GM19452 (cell line): ENCODE measurements at regions not wholly inside any gene's neighbourhood (a gene's known extent, or its start where the extent isn't known, plus 50 kb on each side); places are given as distances from the start of the nearest gene placed in this dataset.
"Not testable (repeated sequence)": the region's sequence is repeated elsewhere in the genome, so short reads cannot be mapped to it uniquely, and the experiment has no call there.

ENCODE experiments used
- ATAC-seq: cut with Tn5 transposase; IDR thresholded peaks from one replicate; pipeline ENCODE4 v1.9.1; 2021; ENCODE audit not compliant: unreplicated experiment

DNA sequence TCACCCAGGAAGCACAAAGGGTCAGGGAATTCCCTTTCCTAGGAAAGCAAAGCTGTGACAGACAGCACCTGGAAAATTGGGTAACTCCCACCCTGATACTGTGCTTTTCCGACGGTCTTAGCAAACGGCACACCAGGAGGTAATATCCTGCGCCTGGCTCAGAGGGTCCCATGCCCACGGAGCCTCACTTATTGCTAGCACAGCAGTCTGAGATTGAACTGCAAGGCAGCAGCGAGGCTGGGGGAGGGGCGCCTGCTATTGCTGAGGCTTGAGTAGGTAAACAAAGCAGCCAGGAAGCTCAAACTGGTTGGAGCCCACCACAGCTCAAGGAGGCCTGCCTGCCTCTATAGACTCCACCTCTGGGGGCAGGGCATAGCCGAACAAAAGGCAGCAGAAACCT, 1697.1 kb upstream of the C9orf72 start:
- not testable (repeated sequence) for ATAC-seq

DNA sequence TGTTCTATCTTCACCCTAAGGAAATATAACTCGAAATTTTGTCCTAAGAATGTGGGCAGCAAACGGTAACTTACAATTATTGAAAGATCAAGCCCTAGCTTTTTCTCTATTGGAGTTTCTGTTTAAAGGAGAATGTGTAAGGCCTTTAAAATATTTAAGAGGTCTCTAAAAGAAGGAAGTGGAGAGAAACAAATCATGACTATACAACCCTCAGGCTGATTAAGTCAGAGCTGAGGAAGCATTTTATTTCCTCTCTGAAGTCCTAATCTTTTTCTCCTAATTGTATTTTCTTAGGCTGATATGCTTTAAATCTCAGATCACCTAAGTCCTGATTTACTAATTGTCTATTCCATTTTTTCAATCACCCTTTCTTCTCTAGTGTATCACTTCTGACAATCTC, 1708.8 kb upstream of the C9orf72 start:
- ATAC-seq, result no peak

DNA sequence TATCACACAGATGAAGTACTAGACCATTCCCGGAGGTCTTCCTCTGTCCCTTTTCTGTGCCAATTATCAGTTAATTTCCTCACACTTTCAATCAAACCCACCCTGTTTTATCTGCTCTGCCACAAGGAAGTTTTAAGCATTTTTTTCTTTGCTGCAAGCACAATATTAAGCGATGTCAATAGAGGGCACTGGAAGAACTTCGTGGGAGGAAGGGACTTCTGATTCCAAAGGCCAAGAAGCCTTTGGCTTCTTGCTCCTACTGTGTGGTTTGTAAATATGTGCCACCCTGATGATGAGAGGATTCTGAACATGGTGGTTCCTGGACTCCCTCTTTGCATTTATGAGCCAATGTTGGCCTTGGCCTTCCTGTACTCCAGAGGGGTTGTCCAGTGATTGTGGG, 1712.5 kb upstream of the C9orf72 start:
- no peak for ATAC-seq

DNA sequence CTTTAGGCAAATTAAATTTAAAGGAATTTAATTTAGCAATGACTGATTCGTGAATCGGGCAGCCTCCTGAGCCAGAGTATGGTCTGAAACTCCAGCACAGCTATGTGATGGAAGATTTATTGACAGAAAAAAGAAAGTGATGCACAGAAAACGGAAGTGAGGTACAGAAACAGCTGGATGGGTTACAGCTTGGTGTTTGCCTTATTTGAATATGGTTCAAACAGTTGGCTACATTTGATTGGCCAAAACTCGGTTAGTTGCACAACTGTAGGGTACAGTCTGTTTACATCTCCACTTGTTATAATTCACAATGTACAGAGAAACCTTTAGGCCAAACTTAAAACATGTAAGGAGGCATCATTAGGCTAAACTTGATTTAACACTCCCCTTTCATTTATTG, 1716.1 kb upstream of the C9orf72 start:
- no peak for ATAC-seq

DNA sequence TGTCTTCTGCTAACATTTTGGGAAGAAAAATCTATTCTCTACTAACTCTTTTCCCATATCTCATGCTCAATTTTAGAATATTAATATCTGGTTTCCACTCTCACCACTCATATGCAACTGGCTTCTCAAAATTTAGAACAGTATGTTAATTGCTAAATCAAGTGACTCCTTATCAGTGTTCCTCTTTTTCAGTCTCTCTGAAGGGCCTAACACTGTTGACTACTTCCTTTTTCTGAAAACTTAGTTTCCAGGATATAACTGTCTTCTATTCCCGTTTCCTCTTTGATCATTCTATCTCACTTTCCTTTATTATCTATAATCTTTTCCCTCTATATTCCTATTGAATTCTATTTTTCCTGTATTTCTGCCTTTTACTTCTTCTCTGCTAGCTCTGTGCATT, 1717.2 kb upstream of the C9orf72 start:
- no peak for ATAC-seq

DNA sequence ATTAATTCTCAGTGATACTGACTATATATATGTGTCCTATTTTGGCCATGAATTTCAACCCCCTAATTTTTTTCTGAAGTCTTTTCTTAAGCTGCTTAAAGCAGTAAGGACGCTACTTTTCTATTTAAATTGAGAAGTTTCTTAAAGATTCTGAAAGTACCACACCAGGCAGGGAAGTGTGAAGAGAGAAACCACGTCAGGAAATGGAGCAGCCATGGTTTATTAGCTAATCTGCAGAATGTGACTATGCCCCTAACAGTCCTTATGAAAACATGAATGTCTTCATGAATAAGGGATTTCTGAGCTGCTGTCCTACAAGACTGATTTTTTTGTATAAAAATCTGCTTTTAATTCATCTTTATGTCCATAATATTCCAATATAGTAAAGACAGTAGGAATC, 1724.3 kb upstream of the C9orf72 start:
- ATAC-seq, result no peak

DNA sequence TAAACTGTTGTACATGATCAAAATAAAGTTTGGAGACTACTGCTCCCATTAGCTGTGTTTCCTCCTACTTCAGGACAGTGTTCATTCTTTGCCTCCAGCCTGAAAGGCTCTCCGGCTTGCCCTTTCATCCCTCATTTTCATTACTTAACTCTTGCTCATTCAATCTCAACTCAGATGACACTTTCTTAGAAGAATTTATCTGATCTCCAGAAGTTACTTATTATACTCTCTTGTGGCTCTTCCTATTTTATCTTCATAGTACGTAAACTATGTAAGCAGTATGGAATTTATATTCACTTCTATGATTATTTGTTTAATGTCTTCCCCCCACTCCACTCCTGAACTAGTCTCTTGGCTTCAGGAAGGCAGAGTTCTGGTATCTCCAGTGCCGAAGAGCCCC, 1737.9 kb upstream of the C9orf72 start:
- ATAC-seq, result no peak

DNA sequence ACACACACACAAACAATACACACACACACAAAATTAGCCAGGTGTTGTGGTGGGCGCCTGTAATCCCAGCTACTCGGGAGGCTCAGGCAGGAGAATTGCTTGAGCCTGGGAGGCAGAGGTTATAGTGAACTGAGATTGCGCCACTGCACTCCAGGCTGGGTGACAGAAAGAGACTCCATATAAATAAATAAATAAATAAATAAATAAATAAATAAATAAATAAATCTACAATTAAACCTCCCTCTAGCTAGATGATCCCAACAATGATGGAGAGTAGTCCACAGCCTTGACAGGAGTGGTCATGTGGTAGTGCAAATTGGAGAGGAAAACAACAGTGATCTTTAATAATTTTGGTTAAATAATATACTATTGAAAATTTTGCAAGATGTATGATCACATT, 1739.0 kb upstream of the C9orf72 start:
- no peak for ATAC-seq

DNA sequence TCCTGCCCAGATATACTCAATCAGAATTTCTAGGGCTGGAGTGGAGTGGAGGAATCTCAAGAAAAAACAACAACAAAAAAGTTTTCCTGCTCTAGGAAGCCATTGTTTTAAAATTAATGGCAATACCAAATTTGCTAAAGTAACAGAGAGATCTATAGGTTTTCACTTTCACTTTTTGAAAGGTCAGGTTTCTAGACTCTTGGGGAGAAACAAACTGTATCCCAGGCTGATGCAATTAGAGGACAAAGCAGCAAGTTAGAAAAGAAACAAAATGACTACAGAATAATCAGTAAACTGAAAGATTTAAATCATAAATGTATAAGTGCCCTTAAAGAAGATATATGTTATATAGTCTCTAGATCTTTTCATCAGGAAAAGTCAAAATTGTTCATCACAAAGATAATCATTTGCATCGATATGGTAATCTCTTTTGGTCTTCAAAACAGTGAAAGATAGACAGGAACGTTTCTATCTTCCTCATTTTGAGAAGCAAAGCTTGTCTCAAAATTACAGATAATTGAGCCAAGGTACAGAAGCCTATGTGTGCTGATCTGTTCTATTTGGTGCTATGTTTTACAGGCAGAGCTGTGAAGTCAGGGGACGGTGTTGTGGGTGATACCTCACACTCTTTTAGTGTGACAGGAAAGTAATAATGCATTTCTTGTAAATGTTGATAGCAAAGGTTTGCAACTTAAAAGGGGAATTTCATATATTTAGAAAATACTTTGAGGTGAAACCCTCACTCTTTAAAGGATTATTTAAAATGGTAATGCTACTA, 1746.6 kb upstream of the C9orf72 start:
- ATAC-seq, result no peak

DNA sequence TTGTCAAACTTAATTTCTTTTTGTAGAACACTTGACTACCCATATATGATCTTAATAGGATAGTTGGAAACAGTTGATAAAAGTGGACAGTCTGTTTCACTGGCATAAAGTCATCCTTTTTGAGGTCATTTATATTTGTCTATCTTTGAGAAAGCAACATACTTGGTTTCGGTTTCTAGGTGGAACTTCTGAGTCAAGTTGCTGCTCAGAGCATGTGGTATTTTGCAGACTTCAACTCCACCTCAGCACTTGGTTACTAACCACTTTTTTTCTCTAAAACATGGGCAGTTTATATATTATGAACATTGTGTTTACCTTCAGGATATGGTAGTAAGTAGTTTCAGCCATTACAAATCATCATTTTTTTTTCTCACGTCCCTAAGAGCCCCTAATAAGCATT, 1749.0 kb upstream of the C9orf72 start:
- ATAC-seq, result no peak

DNA sequence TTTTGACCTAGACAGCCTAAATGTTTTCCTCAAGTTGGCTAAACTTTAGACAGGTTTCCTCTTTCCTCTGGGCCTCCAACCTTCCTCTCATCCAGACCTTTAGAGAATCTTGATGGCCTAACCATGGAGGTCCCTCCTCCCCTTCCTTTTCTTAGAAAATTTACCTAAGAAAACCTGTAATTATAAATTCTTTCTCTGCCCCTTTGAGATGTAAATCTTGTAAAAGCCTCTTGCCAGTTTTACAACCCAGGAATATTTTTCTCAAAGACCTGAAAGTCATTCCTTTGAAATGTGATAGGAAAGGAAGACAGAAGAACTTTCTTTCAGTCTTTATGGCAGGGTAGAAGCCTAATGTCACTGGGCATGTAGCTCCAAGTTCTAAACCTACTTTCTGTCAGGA, 1752.6 kb upstream of the C9orf72 start:
- ATAC-seq, result no peak

DNA sequence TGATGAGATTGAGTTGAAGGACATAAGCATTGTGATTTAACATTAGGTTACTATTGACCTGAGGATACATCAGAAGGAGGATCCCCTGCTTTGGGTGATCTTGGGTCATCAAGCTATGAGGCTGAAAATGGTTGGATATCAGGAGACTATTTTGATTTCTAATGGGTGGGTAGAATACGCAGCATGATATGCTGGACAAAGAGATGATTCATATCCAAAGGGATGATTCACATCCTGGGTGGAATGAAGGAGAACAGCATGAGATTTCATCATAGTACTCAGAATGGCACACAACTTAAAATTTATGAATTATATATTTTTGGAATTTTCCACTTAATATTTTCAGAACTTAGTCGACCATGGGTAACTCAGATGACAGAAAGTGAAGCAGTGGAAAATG, 1759.5 kb upstream of the C9orf72 start:
- no peak for ATAC-seq

DNA sequence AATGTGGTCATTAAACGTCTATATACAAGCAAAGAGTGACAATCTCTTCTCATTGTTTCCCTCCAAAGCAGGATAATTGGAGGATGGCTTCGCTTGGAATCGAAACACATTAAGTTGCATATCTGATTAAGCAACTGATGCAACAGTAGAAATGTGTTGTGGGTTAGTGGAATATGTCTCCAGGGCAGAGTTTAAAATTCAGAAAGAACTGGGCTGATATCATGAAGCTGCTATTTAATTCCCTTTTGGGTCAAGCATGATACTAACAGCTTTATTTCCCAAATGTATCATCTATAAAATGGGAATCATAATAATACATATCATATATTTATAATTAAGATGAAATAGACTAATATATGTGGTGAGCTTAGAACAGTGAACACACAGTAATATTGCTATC, 1763.0 kb upstream of the C9orf72 start:
- no peak for ATAC-seq

DNA sequence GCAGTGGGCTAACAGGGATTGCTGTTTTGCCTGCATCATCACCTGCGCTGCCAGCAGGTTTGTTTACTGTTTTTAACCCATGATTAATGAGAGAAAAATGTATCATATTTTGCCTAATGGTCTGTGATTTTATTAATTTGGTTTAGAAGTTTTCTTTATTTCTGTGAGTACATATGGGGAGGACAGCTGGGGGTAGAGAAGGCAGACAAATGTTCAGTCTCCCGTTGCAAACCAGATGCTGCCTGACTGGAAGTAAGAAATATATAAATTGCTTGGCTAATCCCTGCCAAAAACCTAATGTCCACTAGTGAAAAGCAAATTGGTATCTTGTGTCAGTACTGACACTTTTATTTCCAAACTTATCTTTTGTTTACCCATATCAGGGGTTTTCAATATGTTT, 1766.1 kb upstream of the C9orf72 start:
- no peak for ATAC-seq

DNA sequence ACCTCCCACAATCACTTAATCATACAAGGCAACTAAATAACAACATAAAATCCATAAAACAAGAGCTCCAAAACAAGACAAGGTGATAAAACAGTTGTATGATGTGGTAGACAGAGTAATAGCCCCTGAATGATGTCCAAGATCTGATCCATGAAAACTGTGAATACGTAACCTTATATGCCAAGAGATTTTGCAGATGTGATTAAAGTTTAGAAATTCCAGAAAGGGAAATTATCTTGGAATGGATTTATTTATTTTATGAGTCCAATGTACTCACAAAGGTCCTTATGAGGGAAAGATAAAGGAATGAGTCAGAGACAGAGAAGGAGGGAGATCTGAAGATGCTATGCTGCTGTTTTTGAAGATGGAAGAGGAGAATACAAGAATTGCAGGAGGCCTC, 1775.7 kb upstream of the C9orf72 start:
- no peak for ATAC-seq

DNA sequence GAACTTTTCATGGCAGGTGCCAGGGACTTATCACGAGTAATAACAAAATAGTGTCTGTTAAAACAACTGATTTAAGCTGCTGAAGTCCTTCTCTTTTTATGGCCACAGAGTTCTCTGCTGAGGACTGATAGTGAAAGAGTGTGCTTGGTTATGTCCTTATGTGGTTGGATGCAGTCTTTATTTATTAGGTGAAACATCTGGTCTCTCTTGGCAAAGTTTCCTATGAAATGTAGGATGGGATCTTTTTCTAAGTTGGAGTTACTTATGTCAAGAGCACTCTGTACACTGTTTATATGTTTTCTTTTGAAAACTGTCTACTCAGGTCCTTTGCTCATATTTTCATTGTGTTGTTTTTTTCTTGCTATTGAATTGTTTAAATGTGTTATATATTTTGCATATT, 1816.1 kb upstream of the C9orf72 start:
- ATAC-seq, result no peak

DNA sequence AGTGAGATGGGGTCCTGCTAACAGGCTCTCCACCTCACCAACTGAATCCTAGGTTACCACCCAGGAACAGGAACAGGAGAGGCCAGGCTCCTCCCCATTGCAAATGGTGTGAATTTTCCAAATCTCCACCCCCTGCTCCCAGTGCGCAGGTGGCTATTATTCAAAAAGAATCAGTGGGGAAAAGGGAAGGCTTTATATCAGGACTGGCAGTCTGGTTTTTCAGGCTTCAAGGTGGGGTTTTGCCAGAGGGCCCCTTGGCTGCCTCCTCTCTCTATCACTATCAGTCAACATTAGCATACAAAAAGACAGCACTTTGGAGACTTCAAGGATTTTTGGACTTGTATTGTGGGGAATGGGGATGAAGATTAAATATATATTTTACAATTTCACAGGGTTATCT, 1817.6 kb upstream of the C9orf72 start:
- no peak for ATAC-seq

DNA sequence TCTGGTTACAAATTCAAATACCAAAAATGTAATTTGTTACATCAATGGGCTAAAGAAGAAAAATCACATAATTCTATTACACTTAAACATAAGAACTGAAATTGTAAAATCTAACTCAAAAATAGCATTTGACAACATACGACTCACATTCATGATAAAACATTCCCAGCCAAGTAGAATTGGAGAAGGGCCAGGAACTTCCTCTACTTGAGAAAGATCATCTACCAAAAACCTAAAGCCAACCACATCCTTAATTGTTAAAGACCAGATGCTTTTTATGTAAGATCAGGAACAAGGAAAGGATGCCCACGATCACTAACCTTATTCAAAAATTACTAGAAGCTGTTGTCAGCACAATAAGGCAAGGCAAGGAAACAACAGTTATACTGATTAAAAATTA, 1819.8 kb upstream of the C9orf72 start:
- no peak for ATAC-seq

DNA sequence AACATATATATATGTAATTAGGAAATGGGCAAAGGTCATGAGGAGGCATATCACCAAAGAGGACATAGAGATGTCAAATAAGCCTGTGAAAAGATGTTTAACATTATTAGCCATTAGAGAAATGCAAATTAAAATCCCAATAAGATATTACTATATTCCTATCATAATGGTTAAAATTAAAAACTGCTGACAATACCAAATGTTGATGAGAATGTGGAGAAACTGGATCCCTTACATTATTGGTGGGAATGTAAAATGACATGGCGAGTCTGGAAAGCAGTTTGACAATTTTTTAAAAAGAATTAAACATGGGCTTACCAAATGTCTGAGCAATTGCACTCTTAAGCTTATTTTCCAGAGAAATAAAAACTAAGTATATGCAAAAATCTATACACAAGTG, 1821.6 kb upstream of the C9orf72 start:
- ATAC-seq, result no peak

DNA sequence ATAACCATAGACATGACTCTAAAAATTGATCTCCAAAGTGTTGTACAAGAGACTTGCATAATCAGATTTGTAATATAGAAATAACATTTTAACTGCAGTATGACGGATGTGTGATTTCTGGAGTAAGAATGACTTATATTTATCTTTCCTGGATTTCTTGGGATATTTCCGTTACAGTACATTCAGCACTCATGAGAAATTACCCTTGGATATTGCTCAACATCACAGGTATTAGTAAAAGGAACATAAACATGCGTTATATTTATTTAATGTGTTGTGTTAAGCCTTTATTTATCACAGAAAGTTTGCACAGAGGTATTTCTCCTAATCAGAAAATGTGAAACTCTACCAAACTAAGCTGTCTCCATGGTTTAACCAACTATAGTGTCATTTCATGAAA, 1823.9 kb upstream of the C9orf72 start:
- no peak for ATAC-seq

DNA sequence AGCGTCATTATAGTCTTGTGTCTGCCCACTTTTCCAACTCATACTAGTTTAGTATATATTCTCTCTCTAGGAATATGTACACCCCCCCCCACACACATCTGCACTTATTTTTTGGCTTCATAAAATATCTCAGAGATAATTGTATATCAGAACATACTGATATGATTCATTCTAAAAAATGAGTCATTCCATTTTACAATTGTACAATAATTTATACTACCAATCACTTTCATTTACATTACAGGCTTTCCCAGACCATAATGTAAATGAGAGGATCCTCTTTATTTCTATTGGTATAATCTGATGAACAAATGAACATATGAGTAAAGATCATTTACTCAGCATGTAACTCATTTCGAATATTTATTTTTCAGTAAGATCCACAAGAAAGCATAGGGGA, 1842.9 kb upstream of the C9orf72 start:
- ATAC-seq, result no peak

DNA sequence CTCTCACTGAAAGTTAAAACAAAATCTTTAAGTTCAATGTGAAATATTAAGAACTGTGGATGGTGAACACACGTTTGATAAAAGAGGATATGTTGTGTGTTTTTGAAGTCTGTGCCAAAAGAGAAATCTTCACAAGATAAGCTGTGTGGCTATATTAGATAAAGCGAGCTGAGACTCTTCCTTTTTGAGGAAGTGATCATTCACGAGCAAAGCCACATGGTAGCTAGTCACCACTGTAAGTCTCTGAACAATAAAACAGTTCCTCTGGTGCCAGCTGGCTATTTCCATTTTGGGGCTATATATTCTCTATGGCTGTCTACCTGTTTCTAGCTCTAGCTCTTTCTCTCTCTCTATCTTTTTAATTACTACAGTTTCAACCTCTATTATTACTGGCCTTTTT, 1849.2 kb upstream of the C9orf72 start:
- no peak for ATAC-seq

DNA sequence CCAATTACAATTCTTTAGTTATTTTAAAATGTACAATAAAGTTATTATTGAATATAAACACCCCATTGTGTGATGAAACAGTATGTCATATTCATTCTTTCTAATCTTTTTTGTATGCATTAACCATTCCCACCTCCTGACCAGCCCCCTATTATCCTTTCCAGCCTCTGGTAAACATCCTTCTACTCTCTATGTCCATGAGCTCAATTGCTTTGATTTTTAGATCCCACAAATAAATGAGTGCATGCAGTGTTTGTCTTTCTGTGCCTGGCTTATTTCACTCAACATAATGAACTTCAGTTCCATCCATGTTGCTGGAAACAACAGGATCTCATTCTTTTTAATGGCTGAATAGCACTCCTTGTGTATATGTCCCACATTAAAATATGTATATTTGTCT, 1858.9 kb upstream of the C9orf72 start:
- no peak for ATAC-seq
